OCI-LY1 (cell line): ENCODE measurements at regions not wholly inside any gene's neighbourhood (a gene's known extent, or its start where the extent isn't known, plus 50 kb on each side); places are given as distances from the start of the nearest gene placed in this dataset.

Source experiments
- CTCF ChIP-seq: fragments of 200-600 bp; sonication (generic), shearing (Covaris generic); IDR thresholded peaks from 2 replicates; pipeline ENCODE4 v1.5.1; 2017; ENCODE audit warnings: mild to moderate bottlenecking, antibody characterized with exemption, low read length, moderate library complexity, mixed read lengths
- EZH2 ChIP-seq: fragments of 200-600 bp; sonication (generic), shearing (Covaris generic); IDR thresholded peaks from 2 replicates; pipeline ENCODE4 v1.8.0; 2017; ENCODE audit warnings: borderline replicate concordance, mixed run types, mild to moderate bottlenecking, antibody characterized with exemption, low read length, moderate library complexity, mixed read lengths

GRCh38 chr2:122639176-122639575 lies 883.7 kb downstream of the TSN start:
- no peak for TF ChIP-seq CTCF
- no peak for TF ChIP-seq EZH2
